ENCODE measurements at regions not wholly inside any gene's neighbourhood (a gene's known extent, or its start where the extent isn't known, plus 50 kb on each side); places are given as distances from the start of the nearest gene placed in this dataset.

GRCh38 chr4:91846233-91846632 lies 457.5 kb upstream of the GRID2 start:
- DNase-seq (ENCODE audit: low spot score) (no peak), ATAC-seq (no peak)
- H3K27ac Mint-ChIP-seq: no peak overlapping the region
- H3K27me3 Mint-ChIP-seq (ENCODE audit: low read depth): no peaks in the 10 kb centered on the region
- ChIA-PET POLR2A (no interaction called here), CTCF (no interaction called here)
- H3K36me3 Mint-ChIP-seq: no peaks in the 10 kb centered on the region
- no peak overlapping the region for H3K4me3 Mint-ChIP-seq
- peaks cover 5% of the 10 kb centered on the region for H3K9me3 Mint-ChIP-seq
- TF ChIP-seq MAX (CRISPR knock-in tag; IDR thresholded peaks at IDR 0.05): no peak
- no peak for TF ChIP-seq FOXP1 (CRISPR knock-in tag; IDR thresholded peaks at IDR 0.05; ENCODE audit: borderline replicate concordance)
- TF ChIP-seq FOXP4 (CRISPR knock-in tag; IDR thresholded peaks at IDR 0.05): no peak
- no peak for TF ChIP-seq PREB (CRISPR knock-in tag; IDR thresholded peaks at IDR 0.05; ENCODE audit: borderline replicate concordance)
- TF ChIP-seq RELA (CRISPR knock-in tag; IDR thresholded peaks at IDR 0.05; ENCODE audit: borderline replicate concordance): no peak
- TF ChIP-seq NFE2L1 (CRISPR knock-in tag; IDR thresholded peaks at IDR 0.05): no peak
- TF ChIP-seq GABPB1 (CRISPR knock-in tag; IDR thresholded peaks at IDR 0.05): no peak
- TF ChIP-seq ZMAT4 (CRISPR knock-in tag; IDR thresholded peaks at IDR 0.05): no peak
- no peak for TF ChIP-seq CTCF (IDR thresholded peaks at IDR 0.05)
- TF ChIP-seq ZNF425 (CRISPR knock-in tag; conservative IDR thresholded peaks at IDR 0.05): no peak
- TF ChIP-seq ZNF671 (CRISPR knock-in tag; IDR thresholded peaks at IDR 0.05): no peak
- TF ChIP-seq HMGXB4 (CRISPR knock-in tag; IDR thresholded peaks at IDR 0.05): no peak
- TF ChIP-seq HMGA2 (CRISPR knock-in tag; IDR thresholded peaks at IDR 0.05): no peak
- H3K4me1 Mint-ChIP-seq: no peaks in the 10 kb centered on the region

GRCh38 chr4:91851456-91851855 lies 452.3 kb upstream of the GRID2 start:
- CTCF ChIA-PET: no interaction called here
- DNase-seq (ENCODE audit: low spot score) (no peak), ATAC-seq (no peak)
- POLR2A ChIA-PET: no interaction called here
- no peaks in the 10 kb centered on the region for H3K36me3 Mint-ChIP-seq
- H3K9me3 Mint-ChIP-seq: 0 out of 2 replicates have a peak, but pooled peaks cover 4% of the 10 kb centered on the region
- H3K27me3 Mint-ChIP-seq (ENCODE audit: low read depth): no peaks in the 10 kb centered on the region; the same call in 1 of the 2 replicates
- no peak overlapping the region for H3K27ac Mint-ChIP-seq
- H3K4me3 Mint-ChIP-seq: no peak overlapping the region
- H3K4me1 Mint-ChIP-seq: no peaks in the 10 kb centered on the region
- TF ChIP-seq PRDM15 (CRISPR knock-in tag; IDR thresholded peaks at IDR 0.05) (no peak), ATF3 (CRISPR knock-in tag; conservative IDR thresholded peaks at IDR 0.05) (no peak), CREM (CRISPR knock-in tag; IDR thresholded peaks at IDR 0.05) (no peak), ZNF281 (CRISPR knock-in tag; IDR thresholded peaks at IDR 0.05) (no peak), ZMAT4 (CRISPR knock-in tag; IDR thresholded peaks at IDR 0.05) (no peak), ETV6 (CRISPR knock-in tag; IDR thresholded peaks at IDR 0.05) (no peak)
